A549 (cell line): ENCODE measurements at regions not wholly inside any gene's neighbourhood (a gene's known extent, or its start where the extent isn't known, plus 50 kb on each side); places are given as distances from the start of the nearest gene placed in this dataset.

Source experiments
- ATAC-seq, 2 experiments: fragments of 200-7000 bp in 1 of 2; fragments of >200 bp in 1 of 2; cut with Nextera tagmentation in 1 of 2; cut with Tn5 transposase in 1 of 2; 3 replicates each; pipeline versions ENCODE4 v1.8.0 to v1.9.1; 2018 to 2020; ENCODE audit warnings: mild to moderate bottlenecking in 1 of 2, moderate library complexity in 1 of 2
- CTCF ChIA-PET: fragments of 300-600 bp; sonication (Branson Sonifier 250); formaldehyde crosslinking; extraction: SDS; loops from one replicate; lab custom pipeline; 2021; ENCODE audit warnings: antibody characterized with exemption, inconsistent platforms; lab: Yijun Ruan, JAX
- POLR2A ChIA-PET: fragments of 350-600 bp; formaldehyde crosslinking; extraction: SDS; loops from one replicate; lab custom pipeline; 2021; ENCODE audit warnings: antibody characterized with exemption, inconsistent platforms; lab: Yijun Ruan, JAX
- DNase-seq, 2 experiments: peaks; one replicate each; pipeline versions ENCODE4 v3.0.0 to v3.0.0-alpha.2; 2011 to 2016; ENCODE audit warnings: low read depth in 1 of 2, low spot score in 1 of 2
- FAIRE-seq: peaks from 2 replicates; lab custom pipeline; 2011; peaks lifted over from hg19 to GRCh38; lab: Jason Lieb, UNC
- H3K27ac ChIP-seq, 2 experiments: fragments of >200 bp; sonication (Bioruptor Twin); formaldehyde crosslinking; 3 replicates each; pipeline ENCODE4 v1.5.1; 2016 to 2017
- H3K4me1 ChIP-seq: fragments of >200 bp; sonication (Bioruptor Twin); formaldehyde crosslinking; 3 replicates; pipeline ENCODE4 v1.6.1; 2016
- H3K4me2 ChIP-seq: fragments of >200 bp; sonication (Bioruptor Twin); formaldehyde crosslinking; 3 replicates; pipeline ENCODE4 v1.6.1; 2016
- H3K4me3 ChIP-seq: fragments of >200 bp; sonication (Bioruptor Twin); formaldehyde crosslinking; 3 replicates; pipeline ENCODE4 v1.5.1; 2016
- H3K9me3 ChIP-seq: fragments of >200 bp; sonication (Bioruptor Twin); formaldehyde crosslinking; 3 replicates; pipeline ENCODE4 v1.6.1; 2016
- CBX2 ChIP-seq: fragments of 200-600 bp; sonication (generic); IDR thresholded peaks from 2 replicates; pipeline ENCODE4 v1.6.1; 2016; ENCODE audit warnings: low read depth, mild to moderate bottlenecking, borderline replicate concordance
- CBX8 ChIP-seq: fragments of 200-600 bp; sonication (generic); IDR thresholded peaks from 2 replicates; pipeline ENCODE4 v1.6.1; 2016
- E2F6 ChIP-seq: IDR thresholded peaks from 2 replicates; pipeline ENCODE4 v1.6.1; 2012; ENCODE audit warnings: low read depth, borderline replicate concordance
- EP300 ChIP-seq, 2 experiments: fragments of >200 bp; sonication (Bioruptor Twin); formaldehyde crosslinking; IDR thresholded peaks; 2 replicates in 1 of 2; 3 replicates in 1 of 2; pipeline ENCODE4 v1.6.1; 2016 to 2017
- ESRRA ChIP-seq: fragments of 150-350 bp; IDR thresholded peaks from 2 replicates; pipeline ENCODE4 v1.6.1; 2014; ENCODE audit warnings: mild to moderate bottlenecking, low read length, borderline replicate concordance
- FOSB ChIP-seq: fragments of 250-450 bp; sonication (Bioruptor Pico); IDR thresholded peaks from 2 replicates; pipeline ENCODE4 v1.5.0; 2020; ENCODE audit warnings: mild to moderate bottlenecking, moderate library complexity
- HOXA7 ChIP-seq: fragments of 250-450 bp; sonication (Bioruptor Pico); IDR thresholded peaks from 2 replicates; pipeline ENCODE4 v1.5.0; 2020; ENCODE audit warnings: mild to moderate bottlenecking, moderate library complexity
- HOXB13 ChIP-seq: fragments of 250-450 bp; sonication (Bioruptor Pico); IDR thresholded peaks from 2 replicates; pipeline ENCODE4 v1.5.0; 2020; ENCODE audit warnings: low read depth, mild to moderate bottlenecking, moderate library complexity
- KDM1A ChIP-seq: fragments of 200-600 bp; sonication (generic); IDR thresholded peaks from 2 replicates; pipeline ENCODE4 v1.6.1; 2016; ENCODE audit warnings: low read depth, mild to moderate bottlenecking
- KDM5A ChIP-seq: fragments of 200-600 bp; sonication (generic); IDR thresholded peaks from 2 replicates; pipeline ENCODE4 v1.6.1; 2016; ENCODE audit warnings: antibody characterized with exemption, mild to moderate bottlenecking
- RAD21 ChIP-seq, 2 experiments: fragments of >200 bp in 1 of 2; sonication (Bioruptor Twin) in 1 of 2; formaldehyde crosslinking in 1 of 2; IDR thresholded peaks in 1 of 2; conservative IDR thresholded peaks in 1 of 2; 2 replicates in 1 of 2; 3 replicates in 1 of 2; pipeline ENCODE4 v1.6.1; 2012 to 2018; ENCODE audit warnings: inconsistent platforms in 1 of 2
- RARB ChIP-seq: fragments of 250-450 bp; sonication (Bioruptor Pico); IDR thresholded peaks from 2 replicates; pipeline ENCODE4 v1.8.0; 2021; ENCODE audit warnings: mild to moderate bottlenecking, moderate library complexity
- REST ChIP-seq: fragments of 200-600 bp; sonication (generic); IDR thresholded peaks from 2 replicates; pipeline ENCODE4 v1.6.1; 2016; ENCODE audit warnings: antibody characterized with exemption, mild to moderate bottlenecking, moderate library complexity
- SMC3 ChIP-seq: fragments of >200 bp; sonication (Bioruptor Twin); formaldehyde crosslinking; IDR thresholded peaks from 3 replicates; pipeline ENCODE4 v1.6.1; 2018; ENCODE audit warnings: inconsistent platforms
- WGBS: methylation state at CpG from one replicate; pipeline ENCODE4 v1.1.6; 2017; ENCODE audit errors: missing lambda C conversion rate; 5-methylcytosine and 5-hydroxymethylcytosine counted together
- TF ChIP-seq, protein P1 (sequence below): fragments of 450-650 bp; IDR thresholded peaks from 2 replicates; pipeline ENCODE4 v1.6.1; 2014; ENCODE audit warnings: antibody characterized with exemption
- TF ChIP-seq, protein P2 (sequence below): fragments of >200 bp; sonication (Bioruptor Twin); formaldehyde crosslinking; IDR thresholded peaks from 2 replicates; pipeline ENCODE4 v1.6.1; 2016

- H3K4me1 ChIP-seq, result peaks cover 12% of the 10 kb centered on the region
- TF ChIP-seq CBX8 (no peak), REST (no peak), HOXB13 (CRISPR knock-in tag) (no peak), CBX2 (no peak)
- TF ChIP-seq, all 56 proteins: peak for 0
- DNase-seq (no peak), ATAC-seq (no peak), FAIRE-seq (no peak)
- WGBS, result 100% methylated on average over 1 of the region's 1 CpG
- Histone ChIP-seq H3K4me3 (no peak overlapping the region), H3K4me2 (no peak overlapping the region), H3K9me3 (no peaks in the 10 kb centered on the region), H3K27ac (no peak overlapping the region)
- CTCF ChIA-PET, result interaction anchor here (0.9 to 1.1 kb wide), 2 partner anchors 199 to 202 kb away, joined by 3 read pairs; no protein-coding TSS in a partner anchor
- POLR2A ChIA-PET, result no interaction called here
Measured at GRCh38 chr6:139572001-139572400, 197.6 kb upstream of the CITED2 start.

- Histone ChIP-seq H3K27ac (no peak overlapping the region), H3K9me3 (no peaks in the 10 kb centered on the region), H3K4me1 (peaks cover 12% of the 10 kb centered on the region), H3K4me2 (no peak overlapping the region), H3K4me3 (no peak overlapping the region)
- DNase-seq (no peak), FAIRE-seq (no peak), ATAC-seq (no peak)
- ChIA-PET POLR2A (no interaction called here), CTCF (no interaction called here)
- WGBS, result 67% methylated on average over 3 of the region's 3 CpGs
- no peak for TF ChIP-seq HOXB13 (CRISPR knock-in tag)
- TF ChIP-seq FOSB, result no peak
- TF ChIP-seq, protein P1, sequence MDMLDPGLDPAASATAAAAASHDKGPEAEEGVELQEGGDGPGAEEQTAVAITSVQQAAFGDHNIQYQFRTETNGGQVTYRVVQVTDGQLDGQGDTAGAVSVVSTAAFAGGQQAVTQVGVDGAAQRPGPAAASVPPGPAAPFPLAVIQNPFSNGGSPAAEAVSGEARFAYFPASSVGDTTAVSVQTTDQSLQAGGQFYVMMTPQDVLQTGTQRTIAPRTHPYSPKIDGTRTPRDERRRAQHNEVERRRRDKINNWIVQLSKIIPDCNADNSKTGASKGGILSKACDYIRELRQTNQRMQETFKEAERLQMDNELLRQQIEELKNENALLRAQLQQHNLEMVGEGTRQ, result no peak
Measured at GRCh38 chr6:139570166-139570565, 195.7 kb upstream of the CITED2 start.

- WGBS, result 70% methylated on average over 4 of the region's 4 CpGs
- Histone ChIP-seq H3K4me1 (peaks cover 12% of the 10 kb centered on the region), H3K9me3 (no peaks in the 10 kb centered on the region), H3K4me3 (no peak overlapping the region), H3K4me2 (peak overlapping the region; percentile 36; the same call in 2 of the 3 replicates), H3K27ac (no peak overlapping the region; a peak in 1 of 6 replicates)
- no peak for TF ChIP-seq E2F6
- TF ChIP-seq KDM1A, result no peak
- no peak for TF ChIP-seq KDM5A
- no peak for TF ChIP-seq EP300 (IDR thresholded peaks at IDR 0.05)
- TF ChIP-seq, protein P2, sequence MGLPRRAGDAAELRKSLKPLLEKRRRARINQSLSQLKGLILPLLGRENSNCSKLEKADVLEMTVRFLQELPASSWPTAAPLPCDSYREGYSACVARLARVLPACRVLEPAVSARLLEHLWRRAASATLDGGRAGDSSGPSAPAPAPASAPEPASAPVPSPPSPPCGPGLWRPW, result no peak
- no peak for TF ChIP-seq RARB (CRISPR knock-in tag)
- no peak for TF ChIP-seq HOXA7 (CRISPR knock-in tag)
- TF ChIP-seq ESRRA, result no peak
- TF ChIP-seq RAD21 (conservative IDR thresholded peaks at IDR 0.05 in 1 of 2, IDR thresholded peaks at IDR 0.05 in 1 of 2), result no peak
- no peak for TF ChIP-seq SMC3
- ChIA-PET CTCF (no interaction called here), POLR2A (no interaction called here)
- ATAC-seq (no peak), FAIRE-seq (no peak), DNase-seq (no peak)
Measured at GRCh38 chr6:139569566-139569965, 195.1 kb upstream of the CITED2 start.
